ENCODE measurements at regions not wholly inside any gene's neighbourhood (a gene's known extent, or its start where the extent isn't known, plus 50 kb on each side); places are given as distances from the start of the nearest gene placed in this dataset.

- Mint-ChIP-seq H3K4me1 (peaks cover 27% of the 10 kb centered on the region), H3K9me3 (no peaks in the 10 kb centered on the region), H3K4me3 (no peak overlapping the region), H3K27me3 (ENCODE audit: low read depth) (no peaks in the 10 kb centered on the region), H3K36me3 (ENCODE audit: low read depth) (no peaks in the 10 kb centered on the region), H3K27ac (peak overlapping the region in 2 of 3 experiments; percentile 18 to 30)
- TF ChIP-seq CTCF (IDR thresholded peaks at IDR 0.05; ENCODE audit: unreplicated experiment in 3 of 3), result no peak
These were observed 70.2 kb downstream of the HRH4 start for GRCh38 chr18:24530630-24531111.

- Mint-ChIP-seq H3K27ac (no peak overlapping the region), H3K4me3 (no peak overlapping the region), H3K36me3 (ENCODE audit: low read depth) (no peaks in the 10 kb centered on the region), H3K27me3 (ENCODE audit: low read depth) (no peaks in the 10 kb centered on the region), H3K4me1 (peaks cover 49% of the 10 kb centered on the region), H3K9me3 (no peaks in the 10 kb centered on the region)
- no peak for TF ChIP-seq CTCF (IDR thresholded peaks at IDR 0.05; ENCODE audit: unreplicated experiment in 3 of 3)
These were observed 73.8 kb downstream of the HRH4 start for GRCh38 chr18:24534271-24534670.

GRCh38 chr18:24534737-24535136, 74.3 kb downstream of the HRH4 start:
- no peak overlapping the region for H3K4me3 Mint-ChIP-seq
- no peaks in the 10 kb centered on the region for H3K9me3 Mint-ChIP-seq
- no peaks in the 10 kb centered on the region for H3K27me3 Mint-ChIP-seq (ENCODE audit: low read depth)

GRCh38 chr18:24535527-24536295, 75.3 kb downstream of the HRH4 start:
- Mint-ChIP-seq H3K27ac (no peak overlapping the region), H3K9me3 (no peaks in the 10 kb centered on the region), H3K4me1 (peaks cover 49% of the 10 kb centered on the region), H3K4me3 (no peak overlapping the region), H3K36me3 (ENCODE audit: low read depth) (no peaks in the 10 kb centered on the region), H3K27me3 (ENCODE audit: low read depth) (no peaks in the 10 kb centered on the region)
- TF ChIP-seq CTCF (IDR thresholded peaks at IDR 0.05; ENCODE audit: unreplicated experiment in 3 of 3), result no peak

More at GRCh38 chr18:24534737-24535136, 74.3 kb downstream of the HRH4 start:
- Mint-ChIP-seq H3K27ac (no peak overlapping the region), H3K36me3 (ENCODE audit: low read depth) (no peaks in the 10 kb centered on the region), H3K4me1 (peaks cover 54% of the 10 kb centered on the region)
- TF ChIP-seq CTCF (IDR thresholded peaks at IDR 0.05; ENCODE audit: unreplicated experiment in 3 of 3), result no peak

GRCh38 chr18:24536326-24536725, 75.9 kb downstream of the HRH4 start:
- Mint-ChIP-seq H3K36me3 (ENCODE audit: low read depth) (no peaks in the 10 kb centered on the region), H3K27ac (no peak overlapping the region), H3K4me3 (no peak overlapping the region), H3K9me3 (no peaks in the 10 kb centered on the region), H3K27me3 (ENCODE audit: low read depth) (no peaks in the 10 kb centered on the region), H3K4me1 (peaks cover 42% of the 10 kb centered on the region)
- no peak for TF ChIP-seq CTCF (IDR thresholded peaks at IDR 0.05; ENCODE audit: unreplicated experiment in 3 of 3)

GRCh38 chr18:24536834-24537233, 76.4 kb downstream of the HRH4 start:
- Mint-ChIP-seq H3K36me3 (ENCODE audit: low read depth) (no peaks in the 10 kb centered on the region), H3K9me3 (no peaks in the 10 kb centered on the region), H3K27me3 (ENCODE audit: low read depth) (peaks cover 4% of the 10 kb centered on the region), H3K27ac (no peak overlapping the region), H3K4me1 (peaks cover 39% of the 10 kb centered on the region), H3K4me3 (no peak overlapping the region)
- TF ChIP-seq CTCF (IDR thresholded peaks at IDR 0.05; ENCODE audit: unreplicated experiment in 3 of 3), result no peak
